Retinal pigment epithelial cell (primary cell): ENCODE measurements at regions not wholly inside any gene's neighbourhood (a gene's known extent, or its start where the extent isn't known, plus 50 kb on each side); places are given as distances from the start of the nearest gene placed in this dataset.

Experiments
- DNase-seq: peaks from one replicate; pipeline ENCODE4 v3.0.0-alpha.2; 2010; ENCODE audit warnings: low read depth
- H3K4me3 ChIP-seq: 2 replicates; pipeline ENCODE4 v1.5.1; 2011; ENCODE audit warnings: mild to moderate bottlenecking, low read length, control low read depth, moderate library complexity
- CTCF ChIP-seq: conservative IDR thresholded peaks from 2 replicates; pipeline ENCODE4 v1.5.1; 2011; ENCODE audit warnings: low read depth, low read length, control low read depth, inconsistent platforms

GRCh38 chr21:43331111-43331961 lies 95.6 kb downstream of the SIK1 start:
- no peak for DNase-seq
- H3K4me3 ChIP-seq: no peak overlapping the region
- TF ChIP-seq CTCF: no peak

- no peak for DNase-seq
- no peak for TF ChIP-seq CTCF
- no peak overlapping the region for H3K4me3 ChIP-seq
Observed at GRCh38 chr21:43330306-43330881, 96.5 kb downstream of the SIK1 start.

GRCh38 chr21:43329711-43330269 lies 97.1 kb downstream of the SIK1 start:
- no peak for TF ChIP-seq CTCF
- no peak for DNase-seq
- no peak overlapping the region for H3K4me3 ChIP-seq

- TF ChIP-seq CTCF: no peak
- H3K4me3 ChIP-seq: no peak overlapping the region
- no peak for DNase-seq
Observed at GRCh38 chr21:43328958-43329691, 97.8 kb downstream of the SIK1 start.

- H3K4me3 ChIP-seq: no peak overlapping the region
- TF ChIP-seq CTCF: no peak
- no peak for DNase-seq
Observed at GRCh38 chr21:43328185-43328957, 98.6 kb downstream of the SIK1 start.

GRCh38 chr21:43325968-43326715 lies 100.8 kb downstream of the SIK1 start:
- no peak for DNase-seq
- TF ChIP-seq CTCF: no peak
- no peak overlapping the region for H3K4me3 ChIP-seq
